ENCODE measurements at regions not wholly inside any gene's neighbourhood (a gene's known extent, or its start where the extent isn't known, plus 50 kb on each side); places are given as distances from the start of the nearest gene placed in this dataset.

DNA sequence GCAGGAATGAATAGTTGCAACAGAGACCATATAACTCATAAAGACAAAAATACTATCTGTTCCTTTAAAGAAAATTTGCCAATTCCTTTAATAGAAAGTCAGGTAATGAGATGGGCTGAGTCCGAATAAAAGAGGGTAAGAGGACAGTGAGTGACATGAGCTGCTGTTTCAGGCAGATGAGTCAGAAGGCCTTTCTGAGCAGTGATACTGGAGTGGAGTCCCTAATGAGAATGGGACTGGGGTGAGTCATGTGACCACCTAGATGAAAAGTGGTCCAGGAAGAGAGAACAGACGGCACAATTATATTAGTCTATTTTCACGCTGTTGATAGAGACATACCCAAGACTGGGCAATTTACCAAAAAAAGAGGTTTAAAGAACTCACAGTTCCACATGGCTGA, 393.7 kb downstream of the BCL11B start:
- Mint-ChIP-seq H3K4me3 (no peak overlapping the region), H3K36me3 (peaks cover 5% of the 10 kb centered on the region; the same call in 1 of the 2 replicates), H3K27ac (no peak overlapping the region; the same call in 1 of the 2 replicates), H3K27me3 (ENCODE audit: low read depth) (no peaks in the 10 kb centered on the region), H3K4me1 (no peaks in the 10 kb centered on the region), H3K9me3 (peaks cover 29% of the 10 kb centered on the region)
- POLR2A ChIA-PET = no interaction called here
- TF ChIP-seq, protein P1, sequence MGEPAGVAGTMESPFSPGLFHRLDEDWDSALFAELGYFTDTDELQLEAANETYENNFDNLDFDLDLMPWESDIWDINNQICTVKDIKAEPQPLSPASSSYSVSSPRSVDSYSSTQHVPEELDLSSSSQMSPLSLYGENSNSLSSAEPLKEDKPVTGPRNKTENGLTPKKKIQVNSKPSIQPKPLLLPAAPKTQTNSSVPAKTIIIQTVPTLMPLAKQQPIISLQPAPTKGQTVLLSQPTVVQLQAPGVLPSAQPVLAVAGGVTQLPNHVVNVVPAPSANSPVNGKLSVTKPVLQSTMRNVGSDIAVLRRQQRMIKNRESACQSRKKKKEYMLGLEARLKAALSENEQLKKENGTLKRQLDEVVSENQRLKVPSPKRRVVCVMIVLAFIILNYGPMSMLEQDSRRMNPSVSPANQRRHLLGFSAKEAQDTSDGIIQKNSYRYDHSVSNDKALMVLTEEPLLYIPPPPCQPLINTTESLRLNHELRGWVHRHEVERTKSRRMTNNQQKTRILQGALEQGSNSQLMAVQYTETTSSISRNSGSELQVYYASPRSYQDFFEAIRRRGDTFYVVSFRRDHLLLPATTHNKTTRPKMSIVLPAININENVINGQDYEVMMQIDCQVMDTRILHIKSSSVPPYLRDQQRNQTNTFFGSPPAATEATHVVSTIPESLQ (CRISPR knock-in tag; IDR thresholded peaks at IDR 0.05) = no peak
- TF ChIP-seq SP1 (CRISPR knock-in tag; conservative IDR thresholded peaks at IDR 0.05) = no peak
- TF ChIP-seq CREM (CRISPR knock-in tag; IDR thresholded peaks at IDR 0.05) = no peak
- no peak for TF ChIP-seq FOXJ3 (CRISPR knock-in tag; IDR thresholded peaks at IDR 0.05; ENCODE audit: borderline replicate concordance)
- no peak for TF ChIP-seq GABPB1 (CRISPR knock-in tag; IDR thresholded peaks at IDR 0.05)
- TF ChIP-seq, protein P2, sequence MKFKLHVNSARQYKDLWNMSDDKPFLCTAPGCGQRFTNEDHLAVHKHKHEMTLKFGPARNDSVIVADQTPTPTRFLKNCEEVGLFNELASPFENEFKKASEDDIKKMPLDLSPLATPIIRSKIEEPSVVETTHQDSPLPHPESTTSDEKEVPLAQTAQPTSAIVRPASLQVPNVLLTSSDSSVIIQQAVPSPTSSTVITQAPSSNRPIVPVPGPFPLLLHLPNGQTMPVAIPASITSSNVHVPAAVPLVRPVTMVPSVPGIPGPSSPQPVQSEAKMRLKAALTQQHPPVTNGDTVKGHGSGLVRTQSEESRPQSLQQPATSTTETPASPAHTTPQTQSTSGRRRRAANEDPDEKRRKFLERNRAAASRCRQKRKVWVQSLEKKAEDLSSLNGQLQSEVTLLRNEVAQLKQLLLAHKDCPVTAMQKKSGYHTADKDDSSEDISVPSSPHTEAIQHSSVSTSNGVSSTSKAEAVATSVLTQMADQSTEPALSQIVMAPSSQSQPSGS (CRISPR knock-in tag; IDR thresholded peaks at IDR 0.05; ENCODE audit: borderline replicate concordance, low read depth) = no peak
- no peak for TF ChIP-seq ZNF396 (CRISPR knock-in tag; IDR thresholded peaks at IDR 0.05; ENCODE audit: borderline replicate concordance)
- CTCF ChIA-PET = no interaction called here
- DNase-seq (ENCODE audit: low spot score) (no peak), ATAC-seq (no peak)

GRCh38 chr14:98886982-98887381, 385.0 kb downstream of the BCL11B start:
- Mint-ChIP-seq H3K27me3 (ENCODE audit: low read depth) (no peaks in the 10 kb centered on the region; the same call in 1 of the 2 replicates), H3K4me3 (no peak overlapping the region), H3K27ac (no peak overlapping the region), H3K9me3 (peaks cover 9% of the 10 kb centered on the region), H3K4me1 (peaks cover 23% of the 10 kb centered on the region), H3K36me3 (peaks cover 8% of the 10 kb centered on the region; the same call in 1 of the 2 replicates)
- no peak for DNase-seq (ENCODE audit: low spot score)
- TF ChIP-seq RELA (CRISPR knock-in tag; IDR thresholded peaks at IDR 0.05; ENCODE audit: borderline replicate concordance) (no peak), GRHL2 (CRISPR knock-in tag; IDR thresholded peaks at IDR 0.05; ENCODE audit: insufficient replicate concordance, severe bottlenecking) (no peak), SOX15 (CRISPR knock-in tag; IDR thresholded peaks at IDR 0.05) (no peak), FOXP1 (CRISPR knock-in tag; IDR thresholded peaks at IDR 0.05; ENCODE audit: borderline replicate concordance) (no peak)
- TF ChIP-seq, protein P3, sequence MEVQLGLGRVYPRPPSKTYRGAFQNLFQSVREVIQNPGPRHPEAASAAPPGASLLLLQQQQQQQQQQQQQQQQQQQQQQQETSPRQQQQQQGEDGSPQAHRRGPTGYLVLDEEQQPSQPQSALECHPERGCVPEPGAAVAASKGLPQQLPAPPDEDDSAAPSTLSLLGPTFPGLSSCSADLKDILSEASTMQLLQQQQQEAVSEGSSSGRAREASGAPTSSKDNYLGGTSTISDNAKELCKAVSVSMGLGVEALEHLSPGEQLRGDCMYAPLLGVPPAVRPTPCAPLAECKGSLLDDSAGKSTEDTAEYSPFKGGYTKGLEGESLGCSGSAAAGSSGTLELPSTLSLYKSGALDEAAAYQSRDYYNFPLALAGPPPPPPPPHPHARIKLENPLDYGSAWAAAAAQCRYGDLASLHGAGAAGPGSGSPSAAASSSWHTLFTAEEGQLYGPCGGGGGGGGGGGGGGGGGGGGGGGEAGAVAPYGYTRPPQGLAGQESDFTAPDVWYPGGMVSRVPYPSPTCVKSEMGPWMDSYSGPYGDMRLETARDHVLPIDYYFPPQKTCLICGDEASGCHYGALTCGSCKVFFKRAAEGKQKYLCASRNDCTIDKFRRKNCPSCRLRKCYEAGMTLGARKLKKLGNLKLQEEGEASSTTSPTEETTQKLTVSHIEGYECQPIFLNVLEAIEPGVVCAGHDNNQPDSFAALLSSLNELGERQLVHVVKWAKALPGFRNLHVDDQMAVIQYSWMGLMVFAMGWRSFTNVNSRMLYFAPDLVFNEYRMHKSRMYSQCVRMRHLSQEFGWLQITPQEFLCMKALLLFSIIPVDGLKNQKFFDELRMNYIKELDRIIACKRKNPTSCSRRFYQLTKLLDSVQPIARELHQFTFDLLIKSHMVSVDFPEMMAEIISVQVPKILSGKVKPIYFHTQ (CRISPR knock-in tag; IDR thresholded peaks at IDR 0.05) = no peak
- TF ChIP-seq, protein P4, sequence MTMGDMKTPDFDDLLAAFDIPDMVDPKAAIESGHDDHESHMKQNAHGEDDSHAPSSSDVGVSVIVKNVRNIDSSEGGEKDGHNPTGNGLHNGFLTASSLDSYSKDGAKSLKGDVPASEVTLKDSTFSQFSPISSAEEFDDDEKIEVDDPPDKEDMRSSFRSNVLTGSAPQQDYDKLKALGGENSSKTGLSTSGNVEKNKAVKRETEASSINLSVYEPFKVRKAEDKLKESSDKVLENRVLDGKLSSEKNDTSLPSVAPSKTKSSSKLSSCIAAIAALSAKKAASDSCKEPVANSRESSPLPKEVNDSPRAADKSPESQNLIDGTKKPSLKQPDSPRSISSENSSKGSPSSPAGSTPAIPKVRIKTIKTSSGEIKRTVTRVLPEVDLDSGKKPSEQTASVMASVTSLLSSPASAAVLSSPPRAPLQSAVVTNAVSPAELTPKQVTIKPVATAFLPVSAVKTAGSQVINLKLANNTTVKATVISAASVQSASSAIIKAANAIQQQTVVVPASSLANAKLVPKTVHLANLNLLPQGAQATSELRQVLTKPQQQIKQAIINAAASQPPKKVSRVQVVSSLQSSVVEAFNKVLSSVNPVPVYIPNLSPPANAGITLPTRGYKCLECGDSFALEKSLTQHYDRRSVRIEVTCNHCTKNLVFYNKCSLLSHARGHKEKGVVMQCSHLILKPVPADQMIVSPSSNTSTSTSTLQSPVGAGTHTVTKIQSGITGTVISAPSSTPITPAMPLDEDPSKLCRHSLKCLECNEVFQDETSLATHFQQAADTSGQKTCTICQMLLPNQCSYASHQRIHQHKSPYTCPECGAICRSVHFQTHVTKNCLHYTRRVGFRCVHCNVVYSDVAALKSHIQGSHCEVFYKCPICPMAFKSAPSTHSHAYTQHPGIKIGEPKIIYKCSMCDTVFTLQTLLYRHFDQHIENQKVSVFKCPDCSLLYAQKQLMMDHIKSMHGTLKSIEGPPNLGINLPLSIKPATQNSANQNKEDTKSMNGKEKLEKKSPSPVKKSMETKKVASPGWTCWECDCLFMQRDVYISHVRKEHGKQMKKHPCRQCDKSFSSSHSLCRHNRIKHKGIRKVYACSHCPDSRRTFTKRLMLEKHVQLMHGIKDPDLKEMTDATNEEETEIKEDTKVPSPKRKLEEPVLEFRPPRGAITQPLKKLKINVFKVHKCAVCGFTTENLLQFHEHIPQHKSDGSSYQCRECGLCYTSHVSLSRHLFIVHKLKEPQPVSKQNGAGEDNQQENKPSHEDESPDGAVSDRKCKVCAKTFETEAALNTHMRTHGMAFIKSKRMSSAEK (CRISPR knock-in tag; IDR thresholded peaks at IDR 0.05; ENCODE audit: borderline replicate concordance) = no peak
- CTCF ChIA-PET = no interaction called here
- POLR2A ChIA-PET = no interaction called here
- ATAC-seq = no peak

All from WTC11 (cell line).